ENCODE measurements at regions not wholly inside any gene's neighbourhood (a gene's known extent, or its start where the extent isn't known, plus 50 kb on each side); places are given as distances from the start of the nearest gene placed in this dataset.

DNA sequence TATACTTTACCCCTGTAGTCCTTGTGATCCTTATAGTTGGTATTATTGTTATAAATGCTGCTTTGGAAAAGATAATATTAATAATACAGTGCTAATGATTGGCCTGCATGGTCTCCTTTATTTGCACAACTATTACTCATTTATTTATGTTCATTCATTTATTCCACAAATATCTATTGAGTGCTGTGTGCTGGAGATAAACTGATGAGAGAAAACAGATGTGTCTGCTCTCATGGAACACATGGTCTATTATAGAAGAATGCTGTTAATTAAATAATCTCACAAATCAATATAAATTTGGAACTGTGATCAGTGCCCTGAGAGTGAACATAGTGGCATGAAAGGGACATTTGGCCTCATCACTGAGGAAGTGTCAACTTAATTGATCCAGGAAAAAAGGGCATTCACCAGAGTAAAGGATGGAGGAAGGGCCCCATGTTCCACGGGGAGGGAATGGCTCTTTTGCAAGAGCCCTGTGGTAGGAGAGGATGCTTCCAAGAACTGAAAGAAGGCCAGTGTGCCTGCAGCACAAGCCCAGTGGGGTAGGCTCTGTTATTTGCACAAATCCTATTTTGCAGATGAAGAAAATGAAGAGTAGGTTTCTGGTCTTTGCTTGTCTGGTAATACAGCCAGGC is 91.5 kb upstream of the STK39 start:
- Histone ChIP-seq H3K27ac (ENCODE audit: low read depth, low read length, severe bottlenecking) (no peak overlapping the region), H3K9me3 (ENCODE audit: control insufficient read depth, low read length) (no peaks in the 10 kb centered on the region), H3K4me1 (ENCODE audit: control insufficient read depth, insufficient read depth, low read length, poor library complexity, severe bottlenecking) (peaks cover 14% of the 10 kb centered on the region), H3K36me3 (ENCODE audit: control insufficient read depth, insufficient read depth, low read length) (no peaks in the 10 kb centered on the region), H3K4me3 (ENCODE audit: extremely low read depth, insufficient read depth, low read length, poor library complexity, severe bottlenecking) (no peak overlapping the region)
- WGBS, 2 experiments (ENCODE audit: insufficient coverage in 2 of 2), result 57 to 89% methylated on average over 1 of the region's 1 CpG

DNA sequence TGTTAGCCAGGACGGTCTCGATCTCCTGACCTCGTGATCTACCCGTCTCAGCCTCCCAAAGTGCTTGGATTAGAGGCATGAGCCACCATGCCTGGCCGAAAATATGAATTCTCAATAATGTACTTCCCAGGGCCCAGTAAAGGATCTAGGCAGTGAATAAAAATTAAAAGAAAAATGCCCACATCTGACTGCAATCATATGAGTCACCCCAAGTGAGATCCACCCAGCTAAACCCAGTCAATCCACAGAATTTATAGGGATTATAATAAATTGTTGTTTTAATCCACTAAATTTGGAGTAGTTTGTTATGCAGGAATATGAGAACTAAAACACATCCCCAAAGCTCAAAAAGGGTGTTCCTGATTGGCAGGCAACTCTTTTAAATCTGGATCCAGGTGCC is 93.5 kb upstream of the STK39 start:
- Histone ChIP-seq H3K4me3 (ENCODE audit: extremely low read depth, insufficient read depth, low read length, poor library complexity, severe bottlenecking) (no peak overlapping the region), H3K4me1 (ENCODE audit: control insufficient read depth, insufficient read depth, low read length, poor library complexity, severe bottlenecking) (peaks cover 19% of the 10 kb centered on the region), H3K27ac (ENCODE audit: low read depth, low read length, severe bottlenecking) (no peak overlapping the region), H3K36me3 (ENCODE audit: control insufficient read depth, insufficient read depth, low read length) (no peaks in the 10 kb centered on the region), H3K9me3 (ENCODE audit: control insufficient read depth, low read length) (no peaks in the 10 kb centered on the region)
- WGBS, 2 experiments (ENCODE audit: insufficient coverage in 2 of 2), result 86 to 88% methylated on average over 5 of the region's 5 CpGs

DNA sequence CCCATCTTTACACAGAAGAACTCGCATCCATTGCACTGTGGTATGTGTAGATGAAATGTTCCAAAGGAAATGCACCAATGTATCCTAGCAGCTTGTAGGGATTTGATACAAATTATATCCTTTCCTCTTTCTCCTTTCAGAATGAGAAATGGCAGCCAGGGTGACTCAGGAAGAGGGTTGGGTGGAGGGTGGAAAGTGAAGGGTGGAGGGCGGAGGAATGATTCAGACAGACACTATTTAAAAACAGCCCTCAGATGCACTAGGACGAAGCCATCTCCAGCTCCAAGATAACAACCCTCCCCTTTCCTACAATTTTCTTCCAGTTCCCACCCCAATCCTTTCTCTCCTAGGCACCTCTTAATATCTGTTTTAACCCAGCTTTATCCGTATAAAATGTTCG is 96.2 kb upstream of the STK39 start:
- peaks cover 19% of the 10 kb centered on the region for H3K4me1 ChIP-seq (ENCODE audit: control insufficient read depth, insufficient read depth, low read length, poor library complexity, severe bottlenecking)
- no peak overlapping the region for H3K27ac ChIP-seq (ENCODE audit: low read depth, low read length, severe bottlenecking)
- H3K9me3 ChIP-seq (ENCODE audit: control insufficient read depth, low read length), result no peaks in the 10 kb centered on the region
- no peaks in the 10 kb centered on the region for H3K36me3 ChIP-seq (ENCODE audit: control insufficient read depth, insufficient read depth, low read length)
- no peak overlapping the region for H3K4me3 ChIP-seq (ENCODE audit: extremely low read depth, insufficient read depth, low read length, poor library complexity, severe bottlenecking)
- 87 to 93% methylated on average over 2 to 3 of the region's 5 CpGs for WGBS, 2 experiments (ENCODE audit: insufficient coverage in 2 of 2)

DNA sequence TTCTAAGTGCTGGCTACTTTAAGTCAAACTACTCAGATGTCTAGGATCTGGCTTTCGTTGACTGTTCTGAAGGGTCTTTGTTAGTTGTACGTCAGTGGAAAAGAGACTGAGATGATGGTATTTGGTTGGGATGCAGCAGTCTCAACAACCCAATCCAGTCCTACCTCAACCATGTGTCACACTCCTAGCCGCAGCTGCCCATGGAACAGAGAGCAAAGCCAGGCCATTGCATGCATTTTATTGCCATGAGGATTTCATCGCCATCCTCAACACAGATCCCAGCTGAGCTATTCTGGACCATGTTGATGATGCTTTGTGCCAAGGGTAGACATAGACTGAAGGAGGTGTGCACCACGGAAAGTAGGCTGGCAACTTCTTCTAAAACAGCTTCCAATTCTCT is 97.3 kb upstream of the STK39 start:
- H3K4me3 ChIP-seq (ENCODE audit: extremely low read depth, insufficient read depth, low read length, poor library complexity, severe bottlenecking), result no peak overlapping the region
- 100% methylated on average over 3 of the region's 5 CpGs; no CpG with 5 or more reads in 1 of the 2 experiments for WGBS, 2 experiments (ENCODE audit: insufficient coverage in 2 of 2)
- H3K9me3 ChIP-seq (ENCODE audit: control insufficient read depth, low read length), result no peaks in the 10 kb centered on the region
- no peaks in the 10 kb centered on the region for H3K36me3 ChIP-seq (ENCODE audit: control insufficient read depth, insufficient read depth, low read length)
- peaks cover 12% of the 10 kb centered on the region for H3K4me1 ChIP-seq (ENCODE audit: control insufficient read depth, insufficient read depth, low read length, poor library complexity, severe bottlenecking)
- H3K27ac ChIP-seq (ENCODE audit: low read depth, low read length, severe bottlenecking), result no peak overlapping the region

DNA sequence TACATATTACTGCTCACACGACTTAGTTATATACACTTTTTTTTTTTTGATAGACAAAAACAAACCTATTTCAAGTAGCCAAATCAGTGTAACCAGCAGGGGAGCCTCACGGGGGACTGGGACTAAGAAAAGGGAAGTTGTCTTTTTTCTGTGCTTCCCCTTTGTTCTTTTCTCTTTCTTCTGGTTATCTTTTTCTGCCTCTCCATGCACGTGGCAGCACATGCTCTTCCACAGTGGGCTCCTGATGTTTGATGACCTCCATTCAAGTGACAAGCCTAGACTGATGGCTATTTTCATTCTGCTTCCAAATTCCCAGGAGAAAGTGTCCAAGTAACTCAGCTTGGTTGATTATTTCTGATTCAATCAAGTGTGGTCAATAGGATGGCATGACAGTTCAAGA is 98.2 kb upstream of the STK39 start:
- H3K4me1 ChIP-seq (ENCODE audit: control insufficient read depth, insufficient read depth, low read length, poor library complexity, severe bottlenecking), result peaks cover 12% of the 10 kb centered on the region
- no peaks in the 10 kb centered on the region for H3K9me3 ChIP-seq (ENCODE audit: control insufficient read depth, low read length)
- H3K36me3 ChIP-seq (ENCODE audit: control insufficient read depth, insufficient read depth, low read length), result no peaks in the 10 kb centered on the region
- no peak overlapping the region for H3K4me3 ChIP-seq (ENCODE audit: extremely low read depth, insufficient read depth, low read length, poor library complexity, severe bottlenecking)
- no peak overlapping the region for H3K27ac ChIP-seq (ENCODE audit: low read depth, low read length, severe bottlenecking)
- WGBS, 2 experiments (ENCODE audit: insufficient coverage in 2 of 2), result 57 to 100% methylated on average over 1 of the region's 3 CpGs

DNA sequence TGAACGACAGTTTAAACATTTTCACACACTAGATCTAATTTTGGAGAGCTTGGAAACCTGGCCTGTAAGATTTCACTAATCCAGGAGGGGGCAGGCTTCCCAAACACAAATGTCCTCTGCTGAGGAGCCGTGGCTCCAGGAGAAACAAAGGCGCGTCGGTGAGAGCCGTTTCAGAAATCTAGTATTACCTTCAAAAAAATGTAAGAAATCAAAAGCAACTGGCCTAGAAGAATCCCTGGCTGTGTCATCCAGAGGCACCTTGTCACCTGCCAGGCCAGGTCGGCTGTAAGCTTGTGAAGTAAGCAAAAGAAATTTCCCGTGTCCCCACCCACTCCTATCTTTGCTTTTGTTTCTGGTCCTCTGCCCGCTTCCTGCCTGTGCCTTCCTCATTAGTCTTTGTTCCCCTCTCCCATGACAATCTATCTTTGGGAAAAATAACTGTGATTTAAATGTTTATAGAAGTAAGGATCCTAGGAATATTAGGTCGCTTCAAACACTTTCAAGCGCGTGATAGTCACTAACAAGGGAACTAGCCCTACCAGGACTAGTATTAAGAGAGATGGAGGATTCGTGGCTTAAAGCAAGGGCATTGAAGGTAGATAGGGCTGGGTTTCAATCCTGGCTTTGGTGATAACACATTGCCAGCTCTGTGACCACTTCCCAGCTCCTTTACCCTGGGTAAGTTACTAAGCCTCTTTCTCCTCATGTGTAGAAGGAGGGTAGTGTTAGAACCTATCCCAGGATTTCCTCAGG is 99.5 kb upstream of the STK39 start:
- H3K27ac ChIP-seq (ENCODE audit: low read depth, low read length, severe bottlenecking), result peak overlapping the region; percentile 4
- WGBS, 2 experiments (ENCODE audit: insufficient coverage in 2 of 2), result 26 to 40% methylated on average over 8 to 10 of the region's 13 CpGs
- H3K4me3 ChIP-seq (ENCODE audit: extremely low read depth, insufficient read depth, low read length, poor library complexity, severe bottlenecking), result peak overlapping the region; percentile 24
- H3K4me1 ChIP-seq (ENCODE audit: control insufficient read depth, insufficient read depth, low read length, poor library complexity, severe bottlenecking), result peaks cover 12% of the 10 kb centered on the region
- H3K9me3 ChIP-seq (ENCODE audit: control insufficient read depth, low read length), result no peaks in the 10 kb centered on the region
- H3K36me3 ChIP-seq (ENCODE audit: control insufficient read depth, insufficient read depth, low read length), result no peaks in the 10 kb centered on the region

DNA sequence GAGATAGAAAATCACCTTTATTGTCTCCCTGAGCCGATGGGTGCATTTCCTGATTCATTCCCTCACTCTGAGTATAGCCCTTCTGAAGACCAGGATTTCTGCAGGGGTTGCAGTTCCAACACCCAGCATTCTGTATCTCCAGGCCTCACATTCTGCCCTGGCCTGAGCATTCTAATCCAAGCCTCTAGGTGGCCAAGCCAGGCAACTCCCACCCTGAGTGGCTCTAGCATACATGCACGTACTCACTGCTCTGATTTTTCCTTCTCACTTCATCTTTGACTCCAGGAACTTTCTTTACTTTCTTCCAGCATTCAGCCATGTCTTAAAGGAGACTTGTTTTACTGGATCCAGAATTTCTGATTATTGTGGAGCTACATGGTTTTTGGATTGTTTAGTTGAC is 100.7 kb upstream of the STK39 start:
- H3K4me1 ChIP-seq (ENCODE audit: control insufficient read depth, insufficient read depth, low read length, poor library complexity, severe bottlenecking), result peaks cover 12% of the 10 kb centered on the region
- no peak overlapping the region for H3K27ac ChIP-seq (ENCODE audit: low read depth, low read length, severe bottlenecking)
- WGBS, 2 experiments (ENCODE audit: insufficient coverage in 2 of 2), result 55 to 68% methylated on average over 2 of the region's 2 CpGs
- no peaks in the 10 kb centered on the region for H3K36me3 ChIP-seq (ENCODE audit: control insufficient read depth, insufficient read depth, low read length)
- H3K4me3 ChIP-seq (ENCODE audit: extremely low read depth, insufficient read depth, low read length, poor library complexity, severe bottlenecking), result no peak overlapping the region
- peaks cover 4% of the 10 kb centered on the region for H3K9me3 ChIP-seq (ENCODE audit: control insufficient read depth, low read length)

DNA sequence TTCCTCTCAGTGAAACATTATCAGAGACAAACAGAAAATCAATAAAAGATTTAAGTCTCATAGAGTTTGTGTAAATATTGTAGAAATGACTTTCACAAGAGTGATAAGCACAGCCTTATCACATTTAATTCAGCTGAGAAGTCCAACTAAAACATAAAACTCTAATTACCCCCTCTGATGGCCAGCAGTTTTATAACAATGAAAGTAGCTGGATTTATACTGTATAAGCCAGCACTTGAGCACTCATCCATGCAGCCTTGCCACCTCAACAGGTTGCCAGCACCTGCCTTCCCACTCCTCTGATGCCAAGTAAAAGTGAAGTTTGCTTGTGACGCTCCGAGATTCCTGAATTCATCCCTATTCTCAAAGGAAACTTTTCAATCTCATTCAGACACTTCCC is 103.0 kb upstream of the STK39 start:
- Histone ChIP-seq H3K4me3 (ENCODE audit: extremely low read depth, insufficient read depth, low read length, poor library complexity, severe bottlenecking) (no peak overlapping the region), H3K36me3 (ENCODE audit: control insufficient read depth, insufficient read depth, low read length) (no peaks in the 10 kb centered on the region), H3K9me3 (ENCODE audit: control insufficient read depth, low read length) (peaks cover 11% of the 10 kb centered on the region), H3K4me1 (ENCODE audit: control insufficient read depth, insufficient read depth, low read length, poor library complexity, severe bottlenecking) (peaks cover 3% of the 10 kb centered on the region), H3K27ac (ENCODE audit: low read depth, low read length, severe bottlenecking) (no peak overlapping the region)
- 92% methylated on average over 2 of the region's 2 CpGs; no CpG with 5 or more reads in 1 of the 2 experiments for WGBS, 2 experiments (ENCODE audit: insufficient coverage in 2 of 2)

DNA sequence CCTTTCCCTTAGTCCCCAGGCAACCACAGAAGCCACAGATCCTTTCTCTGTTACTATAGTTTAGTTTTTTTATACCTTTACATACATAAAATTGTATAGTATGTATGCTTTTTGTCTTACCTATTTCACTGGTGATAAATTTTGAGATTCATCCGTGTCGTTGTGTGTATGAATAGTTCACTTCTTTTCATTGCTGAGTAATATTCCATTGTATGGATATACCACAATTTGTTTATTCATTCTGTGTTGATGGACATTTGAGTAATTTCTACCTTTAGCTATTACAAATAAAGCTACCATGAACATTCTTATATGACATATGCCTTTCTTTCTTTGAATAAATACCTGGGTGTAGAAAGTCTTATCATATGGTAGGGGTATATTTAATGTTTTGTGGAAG is 102.8 kb upstream of the CERS6 start:
- H3K9me3 ChIP-seq (ENCODE audit: control insufficient read depth, low read length), result peaks cover 11% of the 10 kb centered on the region
- no peak overlapping the region for H3K27ac ChIP-seq (ENCODE audit: low read depth, low read length, severe bottlenecking)
- no peaks in the 10 kb centered on the region for H3K4me1 ChIP-seq (ENCODE audit: control insufficient read depth, insufficient read depth, low read length, poor library complexity, severe bottlenecking)
- WGBS, 2 experiments (ENCODE audit: insufficient coverage in 2 of 2), result no CpG with 5 or more reads among the region's 2 CpGs
- no peak overlapping the region for H3K4me3 ChIP-seq (ENCODE audit: extremely low read depth, insufficient read depth, low read length, poor library complexity, severe bottlenecking)
- H3K36me3 ChIP-seq (ENCODE audit: control insufficient read depth, insufficient read depth, low read length), result no peaks in the 10 kb centered on the region

DNA sequence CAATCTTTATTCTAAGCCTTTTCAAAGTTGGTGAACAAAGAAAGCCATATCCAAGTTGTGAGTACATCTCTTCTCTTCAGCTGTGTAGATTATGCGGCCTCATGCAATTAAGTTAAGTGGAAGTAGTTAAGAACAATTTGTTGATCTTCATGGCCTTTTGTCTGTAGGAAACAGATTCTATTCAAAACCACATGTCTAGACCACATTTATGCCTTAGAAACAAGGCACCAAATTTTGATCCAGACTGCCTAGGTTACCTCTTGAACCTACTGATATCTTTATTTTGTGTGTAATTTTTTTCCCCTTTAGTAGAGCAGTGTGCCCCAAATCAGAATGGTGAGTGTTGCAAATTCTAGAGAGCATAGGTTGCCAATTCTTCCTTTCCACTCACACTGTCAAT is 101.6 kb upstream of the CERS6 start:
- Histone ChIP-seq H3K36me3 (ENCODE audit: control insufficient read depth, insufficient read depth, low read length) (no peaks in the 10 kb centered on the region), H3K27ac (ENCODE audit: low read depth, low read length, severe bottlenecking) (no peak overlapping the region), H3K4me1 (ENCODE audit: control insufficient read depth, insufficient read depth, low read length, poor library complexity, severe bottlenecking) (no peaks in the 10 kb centered on the region), H3K9me3 (ENCODE audit: control insufficient read depth, low read length) (peaks cover 11% of the 10 kb centered on the region), H3K4me3 (ENCODE audit: extremely low read depth, insufficient read depth, low read length, poor library complexity, severe bottlenecking) (no peak overlapping the region)
- no CpG with 5 or more reads among the region's 1 CpG for WGBS, 2 experiments (ENCODE audit: insufficient coverage in 2 of 2)

- Histone ChIP-seq H3K9me3 (ENCODE audit: control insufficient read depth, low read length) (peaks cover 11% of the 10 kb centered on the region), H3K27ac (ENCODE audit: low read depth, low read length, severe bottlenecking) (no peak overlapping the region), H3K4me1 (ENCODE audit: control insufficient read depth, insufficient read depth, low read length, poor library complexity, severe bottlenecking) (no peaks in the 10 kb centered on the region), H3K4me3 (ENCODE audit: extremely low read depth, insufficient read depth, low read length, poor library complexity, severe bottlenecking) (no peak overlapping the region), H3K36me3 (ENCODE audit: control insufficient read depth, insufficient read depth, low read length) (no peaks in the 10 kb centered on the region)
- WGBS, 2 experiments (ENCODE audit: insufficient coverage in 2 of 2), result 100% methylated on average over 1 of the region's 2 CpGs; no CpG with 5 or more reads in 1 of the 2 experiments
Measured at GRCh38 chr2:168355121-168355520, 101.0 kb upstream of the CERS6 start.
